Spinal cord (tissue), 9 donors: ENCODE measurements at regions not wholly inside any gene's neighbourhood (a gene's known extent, or its start where the extent isn't known, plus 50 kb on each side); places are given as distances from the start of the nearest gene placed in this dataset.

Experiments used
- DNase-seq, 6 donors: peaks; one replicate each; pipeline versions ENCODE4 v3.0.0 to v3.0.0-alpha.2; 2013 to 2015; ENCODE audit warnings: low spot score in 6 of 6, low read depth in 4 of 6
- H3K27ac ChIP-seq: one replicate; pipeline ENCODE4 v1.5.1; 2013; ENCODE audit warnings: low read depth, low read length, control low read depth
- H3K27me3 ChIP-seq: one replicate; pipeline ENCODE4 v1.6.1; 2013; ENCODE audit warnings: low read length; ENCODE audit not compliant: control insufficient read depth, insufficient read depth
- H3K36me3 ChIP-seq: one replicate; pipeline ENCODE4 v1.6.1; 2013; ENCODE audit warnings: low read length; ENCODE audit not compliant: control insufficient read depth, insufficient read depth
- H3K4me1 ChIP-seq: one replicate; pipeline ENCODE4 v1.6.1; 2013; ENCODE audit warnings: low read length; ENCODE audit not compliant: control insufficient read depth, insufficient read depth
- H3K4me3 ChIP-seq: one replicate; pipeline ENCODE4 v1.5.1; 2013; ENCODE audit warnings: low read depth, low read length, control low read depth
- H3K9me3 ChIP-seq: one replicate; pipeline ENCODE4 v1.6.1; 2013; ENCODE audit warnings: low read length; ENCODE audit not compliant: control insufficient read depth, insufficient read depth
- WGBS: methylation state at CpG from one replicate; pipeline ENCODE4 v1.1.5; 2013; ENCODE audit warnings: missing lambda C conversion rate; ENCODE audit not compliant: insufficient coverage; 5-methylcytosine and 5-hydroxymethylcytosine counted together
- donor health status: healthy.

DNA sequence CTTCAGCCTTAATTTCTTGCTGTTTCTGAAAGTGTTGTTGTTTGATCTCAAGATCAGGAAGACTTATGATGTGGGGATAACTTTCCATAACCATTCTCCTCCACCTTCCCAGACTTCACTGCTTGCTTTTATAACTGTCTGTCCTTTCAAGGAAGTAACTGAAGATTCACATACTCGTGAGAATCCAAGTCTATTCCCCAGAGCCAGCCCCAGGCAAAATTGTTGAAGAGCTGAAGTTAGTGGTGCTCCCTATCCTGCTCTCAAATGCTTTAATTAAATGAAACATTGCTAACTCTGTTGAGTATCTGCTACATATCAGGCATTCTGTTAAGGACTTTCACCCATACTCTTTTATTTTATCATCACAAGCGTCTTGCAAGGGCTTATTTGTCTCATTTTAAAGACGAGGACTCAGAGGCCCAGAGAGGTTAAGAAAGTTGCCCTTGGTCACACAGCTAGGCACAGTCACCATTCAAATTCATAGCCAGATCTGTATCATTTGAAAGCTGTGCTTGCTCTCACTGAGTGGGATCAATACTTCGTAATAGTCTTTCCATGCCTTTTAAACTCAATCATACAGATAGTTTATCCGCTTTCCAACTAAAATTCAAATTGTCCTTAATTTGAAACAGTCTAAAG lies 189.8 kb upstream of the TCF4 start:
- no peaks in the 10 kb centered on the region for H3K36me3 ChIP-seq
- no peak overlapping the region for H3K4me3 ChIP-seq
- no peaks in the 10 kb centered on the region for H3K9me3 ChIP-seq
- H3K4me1 ChIP-seq: peaks cover 11% of the 10 kb centered on the region
- peak in 2 of 6 donors; percentile 3 to 9 for DNase-seq
- 82% methylated on average over 4 of the region's 5 CpGs for WGBS
- H3K27me3 ChIP-seq: peaks cover 8% of the 10 kb centered on the region
- H3K27ac ChIP-seq: no peak overlapping the region

DNA sequence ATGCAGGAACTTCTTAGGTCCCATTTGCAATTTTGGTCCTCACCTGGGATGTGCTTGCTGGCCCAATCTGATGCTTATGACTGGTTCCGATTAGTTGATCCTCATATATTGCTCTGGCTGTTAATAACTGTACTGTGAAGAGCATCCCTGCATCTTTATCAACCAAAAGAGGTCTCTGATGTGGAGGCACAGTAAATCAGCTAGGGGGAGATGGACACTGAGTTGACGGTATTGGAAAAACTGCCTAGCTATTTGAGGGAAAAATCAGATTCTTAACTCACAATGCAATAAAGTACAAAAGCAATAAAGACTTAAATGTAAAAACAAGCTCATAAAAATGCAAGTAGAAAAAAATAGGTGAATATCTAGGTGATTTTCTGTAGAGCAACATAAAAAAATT lies 188.0 kb upstream of the TCF4 start:
- Histone ChIP-seq H3K36me3 (no peaks in the 10 kb centered on the region), H3K4me3 (no peak overlapping the region), H3K9me3 (no peaks in the 10 kb centered on the region), H3K27ac (no peak overlapping the region), H3K4me1 (peaks cover 11% of the 10 kb centered on the region), H3K27me3 (peaks cover 8% of the 10 kb centered on the region)
- no CpG with 5 or more reads among the region's 2 CpGs for WGBS
- DNase-seq: peak in 1 of 6 donors; percentile 19

DNA sequence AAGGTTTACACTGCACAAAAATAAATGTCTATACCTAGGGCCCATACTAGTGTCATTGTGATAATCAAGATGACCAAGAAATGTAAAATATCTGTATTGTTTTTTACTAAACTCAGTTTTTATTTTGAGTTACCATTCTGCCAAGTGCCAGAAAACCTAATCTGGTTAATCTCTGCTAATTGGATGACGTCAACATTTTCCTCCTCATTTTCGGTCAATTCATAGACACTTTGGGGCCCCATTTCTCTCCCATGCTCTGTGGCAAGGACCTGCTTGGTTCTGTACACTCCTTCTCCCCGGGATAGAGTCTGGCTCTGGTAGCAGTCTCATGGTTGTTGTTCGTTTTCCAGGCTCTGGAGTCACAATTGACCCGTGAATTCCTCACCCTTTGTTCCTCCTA lies 186.5 kb upstream of the TCF4 start:
- WGBS: 62% methylated on average over 5 of the region's 5 CpGs
- no peaks in the 10 kb centered on the region for H3K9me3 ChIP-seq
- DNase-seq: no peak
- H3K36me3 ChIP-seq: no peaks in the 10 kb centered on the region
- H3K4me1 ChIP-seq: peaks cover 1% of the 10 kb centered on the region
- H3K27ac ChIP-seq: no peak overlapping the region
- H3K27me3 ChIP-seq: peaks cover 2% of the 10 kb centered on the region
- H3K4me3 ChIP-seq: no peak overlapping the region

DNA sequence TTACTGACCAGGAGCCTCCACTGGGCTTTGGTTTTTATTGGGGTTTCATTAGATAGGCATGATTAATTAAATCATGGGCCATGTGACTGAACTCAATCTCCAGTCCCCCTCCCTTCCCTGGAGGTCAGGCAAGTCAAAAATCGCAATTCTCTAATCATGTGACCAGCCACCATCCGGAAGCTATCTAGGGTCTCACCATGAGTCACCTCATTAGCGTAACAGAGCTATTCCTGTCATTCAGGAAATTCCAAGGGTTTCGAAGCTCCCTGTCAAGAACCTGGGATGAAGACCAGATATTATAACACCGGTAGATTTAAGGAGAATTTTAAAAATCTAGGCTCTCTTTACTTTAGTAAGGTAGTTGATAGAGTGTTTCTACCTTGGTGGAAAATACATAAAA lies 180.3 kb upstream of the TCF4 start:
- Histone ChIP-seq H3K27ac (no peak overlapping the region), H3K4me3 (no peak overlapping the region), H3K36me3 (no peaks in the 10 kb centered on the region), H3K4me1 (no peaks in the 10 kb centered on the region), H3K9me3 (no peaks in the 10 kb centered on the region), H3K27me3 (no peaks in the 10 kb centered on the region)
- no peak for DNase-seq
- WGBS: 80% methylated on average over 3 of the region's 5 CpGs

DNA sequence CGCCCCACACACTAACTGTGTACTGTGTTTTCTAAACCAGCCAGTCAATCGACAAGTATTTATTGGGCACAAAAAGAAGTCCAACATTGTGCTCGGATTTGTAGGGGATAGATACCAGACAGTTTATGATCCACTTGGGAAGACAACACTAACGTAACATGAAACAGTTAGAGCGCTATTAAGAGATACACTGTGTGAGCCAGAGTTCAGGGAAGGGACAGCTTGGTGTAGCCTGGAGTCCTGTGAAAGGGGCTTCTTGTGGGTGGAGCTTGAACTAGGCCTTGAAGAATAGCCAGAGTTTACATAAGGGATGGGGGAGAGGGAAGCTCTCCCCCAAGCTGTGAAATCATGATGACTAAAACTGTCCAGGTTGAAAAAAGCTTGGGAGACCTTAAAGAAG lies 176.4 kb upstream of the TCF4 start:
- H3K4me3 ChIP-seq: no peak overlapping the region

DNA sequence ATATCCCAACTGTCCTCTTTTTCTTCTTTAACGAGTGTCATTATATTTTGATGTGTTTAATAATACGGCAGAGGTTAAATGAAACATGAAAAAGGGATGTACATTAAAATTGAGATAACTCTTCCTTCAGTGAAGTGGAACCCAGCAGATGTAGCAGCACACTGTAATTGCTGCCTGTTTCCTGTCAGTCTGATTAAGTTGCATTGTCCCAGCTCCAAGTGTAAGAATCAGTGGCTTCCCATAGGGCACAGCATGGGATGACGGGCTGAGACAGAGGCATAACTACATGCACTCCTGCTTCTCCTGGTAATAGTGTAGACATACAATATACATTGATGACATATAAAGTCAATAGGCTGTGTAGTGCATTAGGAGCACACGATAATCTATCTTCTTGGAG lies 175.8 kb upstream of the TCF4 start:
- Histone ChIP-seq H3K4me1 (no peaks in the 10 kb centered on the region), H3K4me3 (no peak overlapping the region), H3K27me3 (no peaks in the 10 kb centered on the region), H3K27ac (no peak overlapping the region), H3K36me3 (no peaks in the 10 kb centered on the region), H3K9me3 (no peaks in the 10 kb centered on the region)
- WGBS: no CpG with 5 or more reads among the region's 4 CpGs
- DNase-seq: peak in 2 of 6 donors; percentile 18 to 89

More for the DNA sequence above, 176.4 kb upstream of the TCF4 start:
- WGBS: 51% methylated on average over 3 of the region's 5 CpGs
- H3K36me3 ChIP-seq: no peaks in the 10 kb centered on the region
- no peaks in the 10 kb centered on the region for H3K27me3 ChIP-seq
- H3K27ac ChIP-seq: no peak overlapping the region
- H3K4me1 ChIP-seq: no peaks in the 10 kb centered on the region
- DNase-seq: peak in 1 of 6 donors; percentile 65
- H3K9me3 ChIP-seq: no peaks in the 10 kb centered on the region

DNA sequence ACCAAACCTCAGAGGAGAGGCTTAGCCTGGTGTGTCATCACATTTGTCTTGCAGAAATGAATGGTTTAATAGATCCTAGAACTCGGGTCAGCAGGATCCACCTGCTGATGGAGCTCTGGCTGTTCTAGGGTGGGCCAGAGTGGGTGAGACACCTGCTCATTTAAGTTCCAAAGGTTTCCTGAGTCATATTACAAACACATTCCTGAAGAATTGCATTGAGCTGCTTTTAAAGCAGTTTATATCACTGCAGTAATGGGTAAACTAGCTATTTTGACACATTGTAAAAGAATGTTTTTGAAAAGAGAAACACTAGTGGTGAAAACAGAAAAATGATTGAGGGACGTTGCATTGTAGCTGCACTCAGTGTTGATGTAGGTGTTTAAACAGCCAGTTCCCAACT lies 175.3 kb upstream of the TCF4 start:
- DNase-seq: no peak
- Histone ChIP-seq H3K4me1 (no peaks in the 10 kb centered on the region), H3K4me3 (no peak overlapping the region), H3K36me3 (no peaks in the 10 kb centered on the region), H3K27me3 (no peaks in the 10 kb centered on the region), H3K9me3 (no peaks in the 10 kb centered on the region), H3K27ac (no peak overlapping the region)
- 60% methylated on average over 1 of the region's 2 CpGs for WGBS

DNA sequence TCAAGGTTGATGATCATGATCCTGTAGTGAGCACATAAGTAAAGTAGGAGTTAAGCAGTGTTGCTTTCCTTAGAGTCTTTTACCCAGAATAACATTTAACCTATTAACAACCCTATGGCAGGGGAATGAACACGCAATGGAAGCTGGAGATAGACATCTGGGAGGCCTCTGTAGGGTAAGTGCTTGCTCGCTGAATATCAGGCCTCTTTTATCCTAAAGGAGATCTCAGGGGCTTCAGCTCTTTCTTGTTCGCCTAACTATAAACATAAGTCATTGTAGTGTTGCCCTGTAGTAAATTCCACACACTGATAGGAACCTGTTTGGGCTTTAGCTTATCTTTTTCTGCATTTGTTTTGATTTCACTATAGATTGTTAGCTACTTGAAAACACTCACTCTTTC lies 174.4 kb upstream of the TCF4 start:
- H3K9me3 ChIP-seq: no peaks in the 10 kb centered on the region
- H3K4me3 ChIP-seq: no peak overlapping the region
- H3K4me1 ChIP-seq: no peaks in the 10 kb centered on the region
- no peak for DNase-seq
- H3K27me3 ChIP-seq: no peaks in the 10 kb centered on the region
- no peak overlapping the region for H3K27ac ChIP-seq
- no CpG with 5 or more reads among the region's 3 CpGs for WGBS
- no peaks in the 10 kb centered on the region for H3K36me3 ChIP-seq

DNA sequence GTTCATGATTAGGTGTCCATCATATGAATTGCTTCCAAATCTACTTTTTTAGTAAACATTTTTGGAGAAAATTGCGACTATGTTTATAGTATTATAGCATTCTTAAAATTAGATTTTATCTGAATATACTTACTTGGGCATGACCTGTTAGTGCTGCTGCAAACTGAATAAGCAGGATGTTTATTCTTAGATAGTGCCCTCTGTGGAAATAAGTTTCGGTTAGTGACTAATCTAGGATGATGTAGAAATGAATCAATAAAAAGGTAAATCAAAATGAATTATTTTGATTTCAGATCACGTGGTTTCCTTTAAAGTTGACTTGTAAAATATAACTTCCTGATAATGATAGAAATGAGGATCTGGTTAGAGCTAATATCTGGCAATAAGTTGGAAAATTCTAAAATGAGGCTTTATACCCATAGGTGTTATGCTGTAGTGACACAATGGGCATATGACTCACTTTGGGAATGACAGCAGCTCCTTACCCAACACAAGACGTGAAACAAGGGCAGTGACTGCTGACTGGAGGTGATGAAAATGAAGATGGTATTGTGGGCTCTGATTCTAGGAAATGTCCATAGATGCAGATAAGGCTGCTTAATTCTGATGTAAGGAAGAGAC lies 165.8 kb upstream of the TCF4 start:
- 83% methylated on average over 1 of the region's 4 CpGs for WGBS
- DNase-seq: no peak
- no peak overlapping the region for H3K27ac ChIP-seq
- H3K36me3 ChIP-seq: no peaks in the 10 kb centered on the region
- H3K27me3 ChIP-seq: no peaks in the 10 kb centered on the region
- H3K9me3 ChIP-seq: no peaks in the 10 kb centered on the region
- H3K4me3 ChIP-seq: no peak overlapping the region
- H3K4me1 ChIP-seq: no peaks in the 10 kb centered on the region

DNA sequence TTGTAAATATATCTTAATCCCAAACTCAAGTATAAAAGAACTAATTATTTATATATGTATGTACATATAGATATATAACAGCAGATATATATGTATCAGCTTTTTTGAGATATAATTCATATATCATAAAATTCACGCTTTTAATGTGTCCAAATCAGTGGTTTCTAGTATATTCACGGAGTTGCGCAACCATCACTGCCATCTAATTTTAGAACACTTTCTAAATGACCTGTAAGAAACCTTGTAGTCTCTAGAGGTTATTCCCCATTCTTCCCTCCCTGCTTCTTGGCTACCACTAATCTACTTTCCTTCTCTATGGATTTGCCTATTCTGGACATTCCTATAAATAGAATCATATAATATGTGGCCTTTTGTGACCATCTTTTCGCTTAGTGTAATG lies 163.5 kb upstream of the TCF4 start:
- Histone ChIP-seq H3K4me3 (no peak overlapping the region), H3K27me3 (no peaks in the 10 kb centered on the region), H3K36me3 (no peaks in the 10 kb centered on the region), H3K9me3 (no peaks in the 10 kb centered on the region), H3K4me1 (no peaks in the 10 kb centered on the region), H3K27ac (no peak overlapping the region)
- WGBS: 100% methylated on average over 2 of the region's 4 CpGs
- no peak for DNase-seq
